ENCODE measurements at regions not wholly inside any gene's neighbourhood (a gene's known extent, or its start where the extent isn't known, plus 50 kb on each side); places are given as distances from the start of the nearest gene placed in this dataset.

GRCh38 chr6:144722154-144722737, 437.1 kb downstream of the UTRN start:
- peaks cover 3% of the 10 kb centered on the region for H3K36me3 Mint-ChIP-seq (ENCODE audit: unreplicated experiment)
- H3K9me3 Mint-ChIP-seq (ENCODE audit: unreplicated experiment) = no peaks in the 10 kb centered on the region
- no peak for TF ChIP-seq CTCF (IDR thresholded peaks at IDR 0.05)
- H3K4me3 Mint-ChIP-seq (ENCODE audit: unreplicated experiment) = no peak overlapping the region
- no peak for DNase-seq (ENCODE audit: extremely low spot score, unreplicated experiment)
- peaks cover 6% of the 10 kb centered on the region for H3K4me1 Mint-ChIP-seq (ENCODE audit: unreplicated experiment)
- no peak overlapping the region for H3K27ac Mint-ChIP-seq (ENCODE audit: unreplicated experiment)
- H3K27me3 Mint-ChIP-seq (ENCODE audit: unreplicated experiment) = no peaks in the 10 kb centered on the region

- Mint-ChIP-seq H3K27me3 (ENCODE audit: unreplicated experiment) (no peaks in the 10 kb centered on the region), H3K4me1 (ENCODE audit: unreplicated experiment) (peaks cover 6% of the 10 kb centered on the region), H3K27ac (ENCODE audit: unreplicated experiment) (no peak overlapping the region), H3K9me3 (ENCODE audit: unreplicated experiment) (no peaks in the 10 kb centered on the region), H3K4me3 (ENCODE audit: unreplicated experiment) (no peak overlapping the region), H3K36me3 (ENCODE audit: unreplicated experiment) (peaks cover 3% of the 10 kb centered on the region)
- DNase-seq (ENCODE audit: extremely low spot score, unreplicated experiment) = no peak
- no peak for TF ChIP-seq CTCF (IDR thresholded peaks at IDR 0.05)
Measured at GRCh38 chr6:144722925-144723324, 437.8 kb downstream of the UTRN start.

- no peaks in the 10 kb centered on the region for H3K9me3 Mint-ChIP-seq (ENCODE audit: unreplicated experiment)
- peaks cover 3% of the 10 kb centered on the region for H3K36me3 Mint-ChIP-seq (ENCODE audit: unreplicated experiment)
- no peaks in the 10 kb centered on the region for H3K27me3 Mint-ChIP-seq (ENCODE audit: unreplicated experiment)
- H3K4me3 Mint-ChIP-seq (ENCODE audit: unreplicated experiment) = no peak overlapping the region
- H3K27ac Mint-ChIP-seq (ENCODE audit: unreplicated experiment) = no peak overlapping the region
- DNase-seq (ENCODE audit: extremely low spot score, unreplicated experiment) = no peak
- no peak for TF ChIP-seq CTCF (IDR thresholded peaks at IDR 0.05)
- H3K4me1 Mint-ChIP-seq (ENCODE audit: unreplicated experiment) = peaks cover 6% of the 10 kb centered on the region
Measured at GRCh38 chr6:144723431-144723830, 438.3 kb downstream of the UTRN start.

GRCh38 chr6:144724818-144725217, 439.7 kb downstream of the UTRN start:
- peaks cover 2% of the 10 kb centered on the region for H3K36me3 Mint-ChIP-seq (ENCODE audit: unreplicated experiment)
- no peak for TF ChIP-seq CTCF (IDR thresholded peaks at IDR 0.05)
- no peak overlapping the region for H3K4me3 Mint-ChIP-seq (ENCODE audit: unreplicated experiment)
- no peaks in the 10 kb centered on the region for H3K27me3 Mint-ChIP-seq (ENCODE audit: unreplicated experiment)
- no peak overlapping the region for H3K27ac Mint-ChIP-seq (ENCODE audit: unreplicated experiment)
- no peak for DNase-seq (ENCODE audit: extremely low spot score, unreplicated experiment)
- H3K9me3 Mint-ChIP-seq (ENCODE audit: unreplicated experiment) = no peaks in the 10 kb centered on the region
- peaks cover 6% of the 10 kb centered on the region for H3K4me1 Mint-ChIP-seq (ENCODE audit: unreplicated experiment)

- Mint-ChIP-seq H3K27ac (ENCODE audit: unreplicated experiment) (no peak overlapping the region), H3K36me3 (ENCODE audit: unreplicated experiment) (peaks cover 2% of the 10 kb centered on the region), H3K4me3 (ENCODE audit: unreplicated experiment) (no peak overlapping the region), H3K4me1 (ENCODE audit: unreplicated experiment) (peaks cover 6% of the 10 kb centered on the region), H3K27me3 (ENCODE audit: unreplicated experiment) (no peaks in the 10 kb centered on the region), H3K9me3 (ENCODE audit: unreplicated experiment) (no peaks in the 10 kb centered on the region)
- no peak for TF ChIP-seq CTCF (IDR thresholded peaks at IDR 0.05)
- DNase-seq (ENCODE audit: extremely low spot score, unreplicated experiment) = no peak
Measured at GRCh38 chr6:144725736-144726522, 440.8 kb downstream of the UTRN start.

All from osteocyte (in vitro differentiated cells).